GM21529 (cell line): ENCODE measurements at regions not wholly inside any gene's neighbourhood (a gene's known extent, or its start where the extent isn't known, plus 50 kb on each side); places are given as distances from the start of the nearest gene placed in this dataset.

Source experiments
- ATAC-seq: cut with Tn5 transposase; IDR thresholded peaks from one replicate; pipeline ENCODE4 v1.9.1; 2021; ENCODE audit not compliant: unreplicated experiment

GRCh38 chr16:55949518-55949917, 74.3 kb upstream of the CES5A start:
- no peak for ATAC-seq

- ATAC-seq: no peak
Observed at GRCh38 chr16:55948230-55948629, 73.1 kb upstream of the CES5A start.

GRCh38 chr16:55947366-55947765, 72.2 kb upstream of the CES5A start:
- ATAC-seq: no peak

GRCh38 chr16:55944377-55944802, 69.2 kb upstream of the CES5A start:
- peak; percentile 44 for ATAC-seq

- no peak for ATAC-seq
Observed at GRCh38 chr16:55943267-55943666, 68.1 kb upstream of the CES5A start.

- ATAC-seq: no peak
Observed at GRCh38 chr16:55942821-55943220, 67.6 kb upstream of the CES5A start.

- ATAC-seq: no peak
Observed at GRCh38 chr16:55941552-55941951, 66.4 kb upstream of the CES5A start.

- no peak for ATAC-seq
Observed at GRCh38 chr16:55938126-55938525, 63.0 kb upstream of the CES5A start.

- ATAC-seq: no peak
Observed at GRCh38 chr16:55933038-55933437, 57.9 kb upstream of the CES5A start.

- no peak for ATAC-seq
Observed at GRCh38 chr16:55930036-55930435, 54.9 kb upstream of the CES5A start.

- no peak for ATAC-seq
Observed at GRCh38 chr16:55929181-55929580, 54.0 kb upstream of the CES5A start.

- ATAC-seq: no peak
Observed at GRCh38 chr16:55925242-55925641, 50.1 kb upstream of the CES5A start.
